H1 (cell line): ENCODE measurements at regions not wholly inside any gene's neighbourhood (a gene's known extent, or its start where the extent isn't known, plus 50 kb on each side); places are given as distances from the start of the nearest gene placed in this dataset.

Experiments used
- CTCF ChIA-PET: fragments of 300-600 bp; sonication (Branson Sonifier 250); formaldehyde crosslinking; loops from one replicate; lab custom pipeline; 2021; ENCODE audit not compliant: partially characterized antibody; lab: Charles Lee
- POLR2A ChIA-PET: fragments of 300-600 bp; sonication (Branson Sonifier 250); formaldehyde crosslinking; loops from one replicate; lab custom pipeline; 2021; ENCODE audit warnings: inconsistent platforms; ENCODE audit not compliant: partially characterized antibody; lab: Charles Lee
- DNase-seq, 2 experiments: peaks; one replicate each; pipeline versions ENCODE4 v3.0.0 to v3.0.0-alpha.2; 2010 to 2022; ENCODE audit warnings: low spot score in 2 of 2, low read depth in 1 of 2, mixed read lengths in 1 of 2
- FAIRE-seq: peaks from 2 replicates; lab custom pipeline; 2011; peaks lifted over from hg19 to GRCh38; lab: Jason Lieb, UNC
- H2AFZ ChIP-seq: 2 replicates; pipeline ENCODE4 v1.8.1; 2012; ENCODE audit warnings: low read length, inconsistent platforms
- H2AK5ac ChIP-seq: 2 replicates; pipeline ENCODE4 v1.6.1; 2013; ENCODE audit warnings: low read depth, low read length
- H2BK120ac ChIP-seq: replicated peaks from 2 replicates; pipeline ENCODE3; 2013; ENCODE audit warnings: low read depth, low read length, inconsistent platforms
- H2BK12ac ChIP-seq: 2 replicates; pipeline ENCODE4 v1.6.1; 2013; ENCODE audit warnings: low read depth, low read length
- H2BK15ac ChIP-seq: 2 replicates; pipeline ENCODE4 v1.6.1; 2013; ENCODE audit warnings: low read length
- H2BK20ac ChIP-seq: 2 replicates; pipeline ENCODE4 v1.6.1; 2013; ENCODE audit warnings: low read length
- H2BK5ac ChIP-seq: 2 replicates; pipeline ENCODE4 v1.6.1; 2013; ENCODE audit warnings: low read depth, low read length
- H3K14ac ChIP-seq: 2 replicates; pipeline ENCODE4 v1.6.1; 2013; ENCODE audit warnings: inconsistent platforms; ENCODE audit not compliant: insufficient read length
- H3K18ac ChIP-seq: 2 replicates; pipeline ENCODE4 v1.6.1; 2013; ENCODE audit warnings: low read length; ENCODE audit errors: extremely low read depth
- H3K23ac ChIP-seq: 2 replicates; pipeline ENCODE4 v1.6.1; 2013; ENCODE audit warnings: inconsistent platforms; ENCODE audit not compliant: insufficient read length
- H3K23me2 ChIP-seq: 2 replicates; pipeline ENCODE4 v1.6.1; 2013; ENCODE audit warnings: low read depth, low read length
- H3K27ac ChIP-seq: 2 replicates; pipeline ENCODE4 v1.6.1; 2011; ENCODE audit warnings: low read depth, low read length, inconsistent platforms
- H3K27me3 ChIP-seq, 4 experiments: replicated peaks in 1 of 4; 1 replicate in 1 of 4; 2 replicates in 3 of 4; pipeline versions ENCODE4 v1.6.1 to v1.8.1; 2011 to 2013; ENCODE audit warnings: low read length in 3 of 4, mild to moderate bottlenecking in 3 of 4, inconsistent platforms in 2 of 4, mixed read lengths in 2 of 4, moderate library complexity in 1 of 4; ENCODE audit not compliant: control insufficient read depth in 3 of 4, insufficient read depth in 3 of 4; ENCODE audit errors: extremely low read depth in 1 of 4
- H3K36me3 ChIP-seq, 4 experiments: 2 replicates each; pipeline versions ENCODE4 v1.6.1 to v1.8.1; 2011 to 2013; ENCODE audit warnings: mild to moderate bottlenecking in 4 of 4, low read length in 3 of 4, moderate library complexity in 2 of 4, control low read depth in 1 of 4, inconsistent platforms in 1 of 4; ENCODE audit not compliant: insufficient read depth in 4 of 4, control insufficient read depth in 2 of 4
- H3K4ac ChIP-seq: replicated peaks from 2 replicates; pipeline ENCODE3; 2013; ENCODE audit warnings: low read length, low read depth, mixed read lengths, inconsistent platforms; ENCODE audit not compliant: insufficient read length
- H3K4me1 ChIP-seq, 4 experiments: replicated peaks in 1 of 4; 1 replicate in 1 of 4; 2 replicates in 3 of 4; pipeline versions ENCODE4 v1.6.1 to v1.8.1; 2011 to 2013; ENCODE audit warnings: low read length in 3 of 4, inconsistent platforms in 2 of 4, mixed read lengths in 1 of 4; ENCODE audit not compliant: insufficient read depth in 4 of 4, control insufficient read depth in 3 of 4
- H3K4me2 ChIP-seq, 2 experiments: 2 replicates each; pipeline versions ENCODE4 v1.6.1 to v1.8.1; 2011 to 2013; ENCODE audit warnings: low read depth in 2 of 2, low read length in 2 of 2, control low read depth in 1 of 2, inconsistent platforms in 1 of 2, mild to moderate bottlenecking in 1 of 2; ENCODE audit not compliant: insufficient read depth in 1 of 2
- H3K4me3 ChIP-seq, 4 experiments: fragments of 200-600, 300-600 bp in 1 of 4; sonication (generic), shearing (Covaris generic), sonication (Bioruptor Twin) in 1 of 4; 2 replicates each; pipeline versions ENCODE4 v1.5.1 to v1.8.1; 2011 to 2016; ENCODE audit warnings: low read length in 4 of 4, low read depth in 3 of 4, control low read depth in 2 of 4, inconsistent platforms in 2 of 4, mild to moderate bottlenecking in 2 of 4, mixed read lengths in 1 of 4, moderate library complexity in 1 of 4; ENCODE audit not compliant: insufficient read depth in 2 of 4; ENCODE audit errors: extremely low read depth in 1 of 4
- H3K56ac ChIP-seq: replicated peaks from 2 replicates; pipeline ENCODE3; 2013; ENCODE audit warnings: low read depth, mild to moderate bottlenecking, mixed read lengths, low read length, inconsistent platforms; ENCODE audit not compliant: insufficient read length
- H3K79me1 ChIP-seq: 2 replicates; pipeline ENCODE4 v1.6.1; 2013; ENCODE audit warnings: low read depth, low read length, control low read depth
- H3K79me2 ChIP-seq, 2 experiments: 2 replicates each; pipeline versions ENCODE4 v1.6.1 to v1.8.1; 2012 to 2013; ENCODE audit warnings: low read length in 2 of 2, mild to moderate bottlenecking in 2 of 2, inconsistent platforms in 1 of 2; ENCODE audit not compliant: insufficient read depth in 2 of 2, control insufficient read depth in 1 of 2
- H3K9ac ChIP-seq, 4 experiments: replicated peaks in 1 of 4; 1 replicate in 1 of 4; 2 replicates in 3 of 4; pipeline versions ENCODE4 v1.6.1 to v1.8.1; 2011 to 2013; ENCODE audit warnings: low read depth in 3 of 4, low read length in 3 of 4, control low read depth in 2 of 4, mild to moderate bottlenecking in 2 of 4, moderate library complexity in 2 of 4, inconsistent platforms in 1 of 4; ENCODE audit errors: extremely low read depth in 1 of 4
- H3K9me3 ChIP-seq, 2 experiments: 2 replicates each; pipeline versions ENCODE4 v1.6.1 to v1.8.1; 2012 to 2013; ENCODE audit warnings: mild to moderate bottlenecking in 2 of 2, moderate library complexity in 2 of 2, control low read depth in 1 of 2, inconsistent platforms in 1 of 2, low read depth in 1 of 2, low read length in 1 of 2, mixed read lengths in 1 of 2; ENCODE audit not compliant: insufficient read depth in 2 of 2
- H4K20me1 ChIP-seq, 2 experiments: replicated peaks in 1 of 2; 2 replicates each; pipeline versions ENCODE3 to v1.8.1; 2011 to 2013; ENCODE audit warnings: inconsistent platforms in 2 of 2, low read length in 2 of 2, mild to moderate bottlenecking in 1 of 2; ENCODE audit not compliant: insufficient read depth in 2 of 2, control insufficient read depth in 1 of 2
- H4K5ac ChIP-seq: 2 replicates; pipeline ENCODE4 v1.6.1; 2013; ENCODE audit warnings: low read length, low read depth, mixed read lengths, inconsistent platforms; ENCODE audit not compliant: insufficient read length
- H4K8ac ChIP-seq: 2 replicates; pipeline ENCODE4 v1.8.0; 2013; ENCODE audit warnings: mild to moderate bottlenecking, moderate library complexity, low read length, inconsistent platforms; ENCODE audit not compliant: insufficient read depth; ENCODE audit errors: extremely low read depth
- H4K91ac ChIP-seq: replicated peaks from 2 replicates; pipeline ENCODE3; 2013; ENCODE audit warnings: low read length, mixed read lengths, inconsistent platforms; ENCODE audit not compliant: insufficient read length
- ASH2L ChIP-seq: fragments of 200-600, 300-600 bp; sonication (generic); IDR thresholded peaks from one replicate; pipeline ENCODE4 v1.7.1; 2017; ENCODE audit warnings: low read length
- CEBPB ChIP-seq: IDR thresholded peaks from 2 replicates; pipeline ENCODE4 v1.6.1; 2012; ENCODE audit warnings: low read depth, low read length
- EGR1 ChIP-seq: IDR thresholded peaks from 2 replicates; pipeline ENCODE4 v1.6.1; 2011; ENCODE audit warnings: low read depth, low read length, borderline replicate concordance
- EP300 ChIP-seq, 2 experiments: IDR thresholded peaks; 1 replicate in 1 of 2; 2 replicates in 1 of 2; pipeline ENCODE4 v1.6.1; 2011 to 2012; ENCODE audit warnings: low read depth in 2 of 2, low read length in 2 of 2, mild to moderate bottlenecking in 2 of 2, borderline replicate concordance in 1 of 2, inconsistent platforms in 1 of 2, moderate library complexity in 1 of 2
- FOSL1 ChIP-seq: IDR thresholded peaks from 2 replicates; pipeline ENCODE4 v1.6.1; 2011; ENCODE audit warnings: mild to moderate bottlenecking, low read depth, low read length, moderate library complexity; ENCODE audit not compliant: insufficient read depth
- KDM5A ChIP-seq: fragments of 200-600 bp; IDR thresholded peaks from 2 replicates; pipeline ENCODE4 v1.7.1; 2012; ENCODE audit warnings: mild to moderate bottlenecking, low read length, inconsistent platforms, mixed read lengths
- MAFK ChIP-seq: IDR thresholded peaks from 2 replicates; pipeline ENCODE4 v1.6.1; 2012; ENCODE audit warnings: low read depth, mild to moderate bottlenecking, improper control_type of control experiment, low read length
- NANOG ChIP-seq: IDR thresholded peaks from 2 replicates; pipeline ENCODE4 v1.6.1; 2011; ENCODE audit warnings: low read length, low read depth, mild to moderate bottlenecking, inconsistent platforms; ENCODE audit not compliant: insufficient read depth, poor library complexity, severe bottlenecking
- POU5F1 ChIP-seq: IDR thresholded peaks from 2 replicates; pipeline ENCODE4 v1.6.1; 2011; ENCODE audit warnings: low read depth, mild to moderate bottlenecking, low read length, moderate library complexity
- RFX5 ChIP-seq: IDR thresholded peaks from 2 replicates; pipeline ENCODE4 v1.6.1; 2011; ENCODE audit warnings: low read depth, low read length, improper control_type of control experiment, borderline replicate concordance
- TAF1 ChIP-seq: IDR thresholded peaks from 2 replicates; pipeline ENCODE4 v1.6.1; 2011; ENCODE audit warnings: mild to moderate bottlenecking, low read depth, low read length
- WGBS, 2 experiments: shearing (Covaris generic) in 1 of 2; methylation state at CpG; one replicate each; pipeline versions ENCODE4 v1.1.6 to v1.1.7; 2013 to 2015; ENCODE audit warnings: low lambda C conversion rate in 2 of 2, mixed read lengths in 2 of 2, inconsistent platforms in 1 of 2, low coverage in 1 of 2, missing lambda C conversion rate in 1 of 2; ENCODE audit not compliant: insufficient replicate concordance in 2 of 2, insufficient coverage in 1 of 2, insufficient read length in 1 of 2; ENCODE audit errors: extremely low coverage in 1 of 2, missing lambda C conversion rate in 1 of 2; 5-methylcytosine and 5-hydroxymethylcytosine counted together
- TF ChIP-seq, protein P1 (sequence below): IDR thresholded peaks from 2 replicates; pipeline ENCODE4 v1.6.1; 2012; ENCODE audit warnings: low read length, inconsistent platforms

DNA sequence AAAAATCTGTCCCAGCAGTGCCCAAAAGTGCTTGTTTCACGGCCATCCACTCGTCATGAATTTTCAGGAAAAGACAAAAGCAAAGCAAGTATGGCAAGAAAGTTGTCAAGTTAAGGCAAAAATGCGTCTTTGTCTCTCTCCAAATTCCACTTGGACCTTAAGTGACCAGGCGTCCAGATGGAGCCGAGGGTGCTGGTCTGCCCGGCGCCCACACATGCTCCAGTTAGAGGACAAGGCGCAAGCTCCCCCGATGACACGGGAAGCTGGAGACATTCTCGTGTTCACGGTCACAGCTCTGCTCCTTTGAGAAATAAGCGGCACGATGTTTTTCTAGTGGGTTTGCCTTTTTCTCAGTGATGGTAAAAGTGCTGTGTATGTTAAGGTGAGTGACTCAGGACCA, 219.0 kb downstream of the BRD1 start:
- Histone ChIP-seq H3K9me3 (peaks cover 3 to 8% of the 10 kb centered on the region in 2 experiments; a peak in 3 of 4 replicates), H3K27me3 (no peaks in the 10 kb centered on the region), H4K5ac (no peak overlapping the region), H3K4ac (no peak overlapping the region), H2AK5ac (no peak overlapping the region), H3K56ac (no peak overlapping the region), H3K4me2 (no peak overlapping the region), H3K4me1 (no peaks in the 10 kb centered on the region), H3K27ac (no peak overlapping the region), H3K9ac (no peak overlapping the region), H3K14ac (no peak overlapping the region), H2AFZ (no peak overlapping the region), H2BK5ac (no peak overlapping the region), H3K23me2 (no peaks in the 10 kb centered on the region), H3K79me2 (no peaks in the 10 kb centered on the region; a peak in 1 of 4 replicates), H3K23ac (no peak overlapping the region), H3K36me3 (no peaks in the 10 kb centered on the region), H2BK15ac (no peak overlapping the region), H3K4me3 (no peak overlapping the region), H4K8ac (no peak overlapping the region), H2BK120ac (no peak overlapping the region), H2BK12ac (no peak overlapping the region), H2BK20ac (no peak overlapping the region), H4K91ac (no peak overlapping the region), H4K20me1 (no peaks in the 10 kb centered on the region), H3K79me1 (no peaks in the 10 kb centered on the region), H3K18ac (no peak overlapping the region)
- TF ChIP-seq NANOG (no peak), POU5F1 (no peak), RFX5 (no peak), CEBPB (no peak), EGR1 (no peak), FOSL1 (no peak), KDM5A (no peak), EP300 (IDR thresholded peaks at IDR 0.05; ENCODE audit: borderline replicate concordance in 1 of 2, low read depth in 2 of 2, low read length in 2 of 2) (no peak), TAF1 (no peak), ASH2L (no peak), MAFK (no peak)
- TF ChIP-seq, protein P1, sequence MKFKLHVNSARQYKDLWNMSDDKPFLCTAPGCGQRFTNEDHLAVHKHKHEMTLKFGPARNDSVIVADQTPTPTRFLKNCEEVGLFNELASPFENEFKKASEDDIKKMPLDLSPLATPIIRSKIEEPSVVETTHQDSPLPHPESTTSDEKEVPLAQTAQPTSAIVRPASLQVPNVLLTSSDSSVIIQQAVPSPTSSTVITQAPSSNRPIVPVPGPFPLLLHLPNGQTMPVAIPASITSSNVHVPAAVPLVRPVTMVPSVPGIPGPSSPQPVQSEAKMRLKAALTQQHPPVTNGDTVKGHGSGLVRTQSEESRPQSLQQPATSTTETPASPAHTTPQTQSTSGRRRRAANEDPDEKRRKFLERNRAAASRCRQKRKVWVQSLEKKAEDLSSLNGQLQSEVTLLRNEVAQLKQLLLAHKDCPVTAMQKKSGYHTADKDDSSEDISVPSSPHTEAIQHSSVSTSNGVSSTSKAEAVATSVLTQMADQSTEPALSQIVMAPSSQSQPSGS = no peak
- ChIA-PET POLR2A (no interaction called here), CTCF (interaction anchor here (0.9 to 1.1 kb wide), 2 partner anchors 10 to 24 kb away, joined by 3 read pairs; no protein-coding TSS in a partner anchor)
- DNase-seq = no peak
- WGBS, 2 experiments = 90% methylated on average over 14 of the region's 14 CpGs; no CpG with 5 or more reads in 1 of the 2 experiments
- FAIRE-seq = no peak
